Hindlimb muscle (tissue), 1 donor: ENCODE measurements at regions not wholly inside any gene's neighbourhood (a gene's known extent, or its start where the extent isn't known, plus 50 kb on each side); places are given as distances from the start of the nearest gene placed in this dataset.

Source experiments
- DNase-seq: peaks from one replicate; pipeline ENCODE4 v3.0.0-alpha.2; 2013

DNA sequence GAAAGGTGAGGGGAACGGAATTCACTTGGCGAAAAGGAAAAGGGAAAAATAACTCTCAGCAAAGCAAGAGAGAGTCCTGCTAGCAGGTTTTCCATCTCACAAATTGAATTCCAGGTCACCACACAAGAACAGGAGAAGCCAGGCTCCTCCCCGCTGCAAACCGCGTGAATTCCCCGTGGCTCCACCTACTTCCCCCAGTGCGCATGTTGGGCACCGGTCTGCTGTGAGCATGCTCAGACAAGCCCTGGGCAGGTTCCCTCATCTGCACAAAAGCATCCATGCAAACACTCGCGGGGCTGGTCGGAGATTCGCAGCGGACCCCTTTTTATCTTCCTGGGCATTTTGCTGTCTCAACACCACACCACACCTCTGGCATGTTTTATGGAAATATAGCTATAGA, 58.5 kb upstream of the S1PR3 start:
- no peak for DNase-seq

- DNase-seq, result no peak
Measured at GRCh38 chr9:88933607-88934379, 57.5 kb upstream of the S1PR3 start.

DNA sequence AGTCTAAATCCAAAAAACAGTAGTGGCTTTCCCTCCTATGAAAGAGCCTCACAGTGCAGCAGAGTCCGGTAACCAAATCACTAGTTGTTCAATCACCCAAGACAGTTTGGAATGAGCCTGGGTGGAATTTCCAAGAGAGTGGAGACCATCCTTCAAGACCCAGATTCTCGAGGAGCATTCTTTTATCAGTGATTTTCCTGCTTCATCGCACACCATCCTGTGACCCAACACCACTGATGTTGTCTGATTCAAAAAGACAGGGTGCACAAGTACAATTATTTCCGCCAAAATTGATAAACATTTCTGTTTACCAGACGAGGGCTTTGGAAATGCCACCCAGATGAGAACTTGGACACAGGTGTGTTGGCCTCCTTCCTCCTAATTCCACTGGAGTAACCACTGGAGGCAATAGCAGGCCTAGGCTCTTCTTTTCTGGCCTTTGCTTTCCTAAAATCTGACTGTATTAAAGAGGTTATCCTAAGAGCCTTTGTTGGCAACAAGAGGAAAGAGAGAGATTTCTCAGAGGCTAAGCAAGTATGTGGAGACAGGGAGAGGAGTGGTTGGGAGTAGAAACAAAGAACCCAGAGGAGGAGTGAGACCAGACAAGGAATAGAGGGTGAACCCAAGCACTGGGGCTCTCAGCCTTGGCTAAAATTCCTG, 56.3 kb upstream of the S1PR3 start:
- DNase-seq, result no peak

DNA sequence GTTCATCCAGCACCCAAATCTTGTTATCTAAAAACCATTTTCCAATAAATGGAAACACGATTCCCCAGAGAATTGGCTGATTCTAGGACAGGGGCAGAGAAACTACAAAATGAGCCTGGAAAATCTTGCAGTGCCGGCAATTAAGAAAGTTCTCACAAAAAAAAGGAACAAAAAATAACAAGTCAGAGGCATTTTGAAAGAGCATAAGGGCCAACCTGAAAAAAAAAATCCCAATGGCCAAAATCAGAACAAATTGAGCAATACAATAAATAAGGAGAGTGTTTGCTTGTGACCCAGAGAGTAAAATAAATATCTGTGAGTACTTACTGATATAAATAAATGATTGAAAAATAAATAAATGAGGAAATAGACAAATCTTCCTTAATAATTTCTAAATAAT, 55.1 kb upstream of the S1PR3 start:
- no peak for DNase-seq

GRCh38 chr9:88936668-88937067, 54.6 kb upstream of the S1PR3 start:
- no peak for DNase-seq

- no peak for DNase-seq
Measured at GRCh38 chr9:88937248-88937647, 54.0 kb upstream of the S1PR3 start.

DNA sequence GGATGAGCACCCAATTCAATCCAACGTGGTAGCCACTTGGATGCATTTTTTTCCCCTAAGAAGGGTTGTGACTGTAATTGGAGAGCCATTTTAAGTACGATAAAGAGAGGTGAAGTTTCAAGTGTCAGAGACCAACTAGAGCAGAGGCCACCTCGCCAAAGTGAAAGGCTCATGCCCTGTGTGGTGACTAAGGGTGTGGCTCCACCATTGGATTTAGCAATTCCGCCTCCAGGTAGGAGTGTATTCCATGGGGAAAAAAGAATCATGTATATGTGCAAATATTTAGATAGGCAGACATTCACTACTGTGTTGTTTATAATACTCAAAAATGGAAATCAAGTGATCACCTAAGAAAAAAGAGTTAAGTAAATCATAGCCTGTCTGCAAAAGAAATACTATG, 53.1 kb upstream of the S1PR3 start:
- DNase-seq, result no peak
